ENCODE measurements at regions not wholly inside any gene's neighbourhood (a gene's known extent, or its start where the extent isn't known, plus 50 kb on each side); places are given as distances from the start of the nearest gene placed in this dataset.
"Not testable (repeated sequence)": the region's sequence is repeated elsewhere in the genome, so short reads cannot be mapped to it uniquely, and the experiment has no call there.

GRCh38 chr16:29314292-29314934 lies 92.1 kb downstream of the NPIPB11 start:
- H3K4me1 ChIP-seq: peaks cover 6 to 40% (median 6%) of the 10 kb centered on the region in 3 donors
- TF ChIP-seq, protein P1, sequence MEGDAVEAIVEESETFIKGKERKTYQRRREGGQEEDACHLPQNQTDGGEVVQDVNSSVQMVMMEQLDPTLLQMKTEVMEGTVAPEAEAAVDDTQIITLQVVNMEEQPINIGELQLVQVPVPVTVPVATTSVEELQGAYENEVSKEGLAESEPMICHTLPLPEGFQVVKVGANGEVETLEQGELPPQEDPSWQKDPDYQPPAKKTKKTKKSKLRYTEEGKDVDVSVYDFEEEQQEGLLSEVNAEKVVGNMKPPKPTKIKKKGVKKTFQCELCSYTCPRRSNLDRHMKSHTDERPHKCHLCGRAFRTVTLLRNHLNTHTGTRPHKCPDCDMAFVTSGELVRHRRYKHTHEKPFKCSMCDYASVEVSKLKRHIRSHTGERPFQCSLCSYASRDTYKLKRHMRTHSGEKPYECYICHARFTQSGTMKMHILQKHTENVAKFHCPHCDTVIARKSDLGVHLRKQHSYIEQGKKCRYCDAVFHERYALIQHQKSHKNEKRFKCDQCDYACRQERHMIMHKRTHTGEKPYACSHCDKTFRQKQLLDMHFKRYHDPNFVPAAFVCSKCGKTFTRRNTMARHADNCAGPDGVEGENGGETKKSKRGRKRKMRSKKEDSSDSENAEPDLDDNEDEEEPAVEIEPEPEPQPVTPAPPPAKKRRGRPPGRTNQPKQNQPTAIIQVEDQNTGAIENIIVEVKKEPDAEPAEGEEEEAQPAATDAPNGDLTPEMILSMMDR (IDR thresholded peaks at IDR 0.05): no peak
- H3K27me3 ChIP-seq: no peaks in the 10 kb centered on the region
- H3K4me3 ChIP-seq: no peak overlapping the region
- H3K9me3 ChIP-seq: no peaks in the 10 kb centered on the region
- intact Hi-C loops (cut with DNase I): no loop called here
- 93 to 96% methylated on average over 7 to 8 of the region's 20 CpGs for WGBS, 2 donors
- no peak overlapping the region for H3K27ac ChIP-seq
- no peaks in the 10 kb centered on the region for H3K36me3 ChIP-seq
- DNase-seq: no peak

DNA sequence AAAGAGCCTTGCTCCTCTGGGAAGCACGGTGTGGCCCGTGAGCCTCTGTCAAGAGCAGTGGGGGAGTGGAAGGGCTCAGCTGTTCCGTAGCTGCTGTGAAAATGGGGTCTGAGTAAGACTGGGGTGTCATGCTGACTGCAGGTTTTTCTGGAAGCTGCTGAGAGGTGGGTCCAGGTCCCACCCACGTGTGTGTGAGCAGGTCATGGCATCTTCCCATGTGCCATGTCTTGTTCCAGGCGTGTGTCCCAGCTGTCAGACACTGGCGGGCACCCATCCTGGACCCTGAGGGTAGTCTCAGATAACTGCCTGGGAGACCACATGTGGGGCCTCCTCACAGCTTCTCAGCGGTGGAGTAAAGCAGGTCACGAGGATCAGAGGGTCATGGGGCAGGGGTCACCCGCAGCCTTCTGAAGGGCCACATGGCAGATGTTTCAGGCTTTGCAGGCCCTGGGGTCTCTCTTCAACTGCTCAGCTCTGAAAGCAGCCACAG lies 92.9 kb downstream of the NPIPB11 start:
- Histone ChIP-seq H3K4me1 (peaks cover 6 to 35% (median 6%) of the 10 kb centered on the region in 3 donors), H3K27me3 (no peaks in the 10 kb centered on the region), H3K4me3 (no peak overlapping the region), H3K36me3 (no peaks in the 10 kb centered on the region), H3K9me3 (no peaks in the 10 kb centered on the region), H3K27ac (no peak overlapping the region)
- intact Hi-C loops (cut with DNase I): no loop called here
- WGBS, 2 donors: 67 to 100% methylated on average over 1 to 6 of the region's 9 CpGs
- TF ChIP-seq, protein P1 (IDR thresholded peaks at IDR 0.05): no peak
- no peak for TF ChIP-seq POLR2A (IDR thresholded peaks at IDR 0.05)
- no peak for DNase-seq

- intact Hi-C loops (cut with DNase I): no loop called here
- Histone ChIP-seq H3K27me3 (no peaks in the 10 kb centered on the region), H3K27ac (no peak overlapping the region), H3K4me1 (peaks cover 6 to 32% (median 6%) of the 10 kb centered on the region in 3 donors), H3K36me3 (no peaks in the 10 kb centered on the region), H3K9me3 (no peaks in the 10 kb centered on the region), H3K4me3 (no peak overlapping the region)
- 83 to 84% methylated on average over 8 to 14 of the region's 33 CpGs for WGBS, 2 donors
- TF ChIP-seq POLR2A (IDR thresholded peaks at IDR 0.05): no peak
- TF ChIP-seq, protein P1 (IDR thresholded peaks at IDR 0.05): no peak
- DNase-seq: no peak
Measured at GRCh38 chr16:29312835-29313558, 93.5 kb downstream of the NPIPB11 start.

GRCh38 chr16:29312345-29312675 lies 94.2 kb downstream of the NPIPB11 start:
- H3K9me3 ChIP-seq; intact Hi-C loops (cut with DNase I); DNase-seq: not testable (repeated sequence)

DNA sequence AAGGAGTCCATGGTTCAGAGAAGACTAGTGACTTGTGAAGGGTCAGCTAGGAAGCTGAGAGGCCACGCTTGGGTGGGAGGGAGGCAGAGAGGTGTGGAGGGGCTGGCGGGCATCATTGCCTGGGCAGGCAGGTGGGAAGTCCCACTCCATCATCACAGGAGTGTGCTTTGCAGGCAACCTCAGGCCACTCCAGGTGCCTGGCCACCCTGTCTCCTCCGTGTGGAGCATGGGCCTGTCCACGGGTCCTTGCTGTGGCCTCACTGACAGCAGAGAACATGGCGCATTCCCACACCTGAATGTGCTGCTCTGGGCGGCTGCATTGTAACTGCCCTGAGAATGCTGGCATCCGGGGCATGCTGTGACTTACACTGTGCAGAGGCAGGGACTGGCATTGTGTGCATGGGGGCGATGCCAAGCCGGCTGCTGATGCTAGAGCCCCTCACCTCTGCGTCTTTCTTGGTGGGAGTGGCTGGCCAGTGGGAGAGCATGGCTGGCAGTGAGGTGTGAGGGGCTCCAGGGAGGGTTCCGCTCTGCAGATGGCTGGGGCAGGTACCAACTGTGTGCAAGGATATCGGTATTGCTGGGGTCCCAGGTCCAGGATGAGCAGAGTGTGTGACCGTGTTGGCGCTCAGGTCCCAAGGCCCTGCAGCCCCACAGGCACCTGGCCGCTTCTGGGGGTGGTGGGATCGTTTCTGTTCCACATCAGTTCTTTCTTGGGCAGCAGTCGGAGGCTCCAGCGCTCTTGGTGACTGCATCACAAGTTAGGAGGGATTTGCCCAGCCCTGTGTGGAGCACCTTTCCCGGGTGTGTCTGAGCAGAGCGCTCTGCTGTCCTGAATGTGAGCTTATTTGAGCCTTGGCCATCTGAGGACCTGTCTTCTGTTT lies 94.8 kb downstream of the NPIPB11 start:
- no peak for DNase-seq
- intact Hi-C loops (cut with DNase I): no loop called here
- H3K27ac ChIP-seq: no peak overlapping the region
- H3K9me3 ChIP-seq: no peaks in the 10 kb centered on the region
- 86 to 97% methylated on average over 6 to 9 of the region's 20 CpGs for WGBS, 2 donors
- no peak for TF ChIP-seq POLR2A (IDR thresholded peaks at IDR 0.05)
- TF ChIP-seq, protein P1 (IDR thresholded peaks at IDR 0.05): no peak
- H3K4me3 ChIP-seq: no peak overlapping the region
- H3K36me3 ChIP-seq: no peaks in the 10 kb centered on the region
- H3K27me3 ChIP-seq: no peaks in the 10 kb centered on the region
- peaks cover 6 to 37% (median 12%) of the 10 kb centered on the region in 3 donors for H3K4me1 ChIP-seq

More at GRCh38 chr16:29312345-29312675, 94.2 kb downstream of the NPIPB11 start:
- not testable (repeated sequence) for H3K27ac ChIP-seq, H3K27me3 ChIP-seq, H3K4me3 ChIP-seq, H3K36me3 ChIP-seq
- peaks cover 6 to 32% (median 10%) of the 10 kb centered on the region in 3 donors for H3K4me1 ChIP-seq
- 98 to 100% methylated on average over 7 to 13 of the region's 18 CpGs for WGBS, 2 donors

Data from esophagus squamous epithelium (tissue), 5 donors.